ENCODE measurements at regions not wholly inside any gene's neighbourhood (a gene's known extent, or its start where the extent isn't known, plus 50 kb on each side); places are given as distances from the start of the nearest gene placed in this dataset.

DNA sequence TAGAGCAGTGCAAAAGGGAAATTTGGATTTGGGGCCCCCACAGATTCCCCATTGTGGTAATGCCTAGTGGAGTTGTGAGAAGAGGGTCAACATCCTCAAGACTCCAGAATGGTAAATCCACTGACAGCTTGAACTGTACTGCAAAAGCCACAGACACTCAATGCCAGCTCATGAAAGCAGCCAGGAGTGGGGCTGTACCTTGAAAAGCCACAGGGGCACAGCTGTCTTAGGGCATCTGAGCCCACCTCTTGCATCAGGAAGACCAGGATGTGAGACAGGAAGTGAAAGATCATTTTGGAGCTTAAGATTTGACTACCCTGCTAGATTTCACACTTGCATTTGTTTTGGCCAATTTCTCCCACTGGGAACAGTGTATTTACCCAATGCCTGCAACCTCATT, 1548.9 kb upstream of the PCDH20 start:
- ChIA-PET POLR2A (ENCODE audit: low non-redundant PET) (no interaction called here), CTCF (no interaction called here)
- no peak for DNase-seq (ENCODE audit: low spot score)
- H3K27ac ChIP-seq = no peak overlapping the region
- TF ChIP-seq, protein P1, sequence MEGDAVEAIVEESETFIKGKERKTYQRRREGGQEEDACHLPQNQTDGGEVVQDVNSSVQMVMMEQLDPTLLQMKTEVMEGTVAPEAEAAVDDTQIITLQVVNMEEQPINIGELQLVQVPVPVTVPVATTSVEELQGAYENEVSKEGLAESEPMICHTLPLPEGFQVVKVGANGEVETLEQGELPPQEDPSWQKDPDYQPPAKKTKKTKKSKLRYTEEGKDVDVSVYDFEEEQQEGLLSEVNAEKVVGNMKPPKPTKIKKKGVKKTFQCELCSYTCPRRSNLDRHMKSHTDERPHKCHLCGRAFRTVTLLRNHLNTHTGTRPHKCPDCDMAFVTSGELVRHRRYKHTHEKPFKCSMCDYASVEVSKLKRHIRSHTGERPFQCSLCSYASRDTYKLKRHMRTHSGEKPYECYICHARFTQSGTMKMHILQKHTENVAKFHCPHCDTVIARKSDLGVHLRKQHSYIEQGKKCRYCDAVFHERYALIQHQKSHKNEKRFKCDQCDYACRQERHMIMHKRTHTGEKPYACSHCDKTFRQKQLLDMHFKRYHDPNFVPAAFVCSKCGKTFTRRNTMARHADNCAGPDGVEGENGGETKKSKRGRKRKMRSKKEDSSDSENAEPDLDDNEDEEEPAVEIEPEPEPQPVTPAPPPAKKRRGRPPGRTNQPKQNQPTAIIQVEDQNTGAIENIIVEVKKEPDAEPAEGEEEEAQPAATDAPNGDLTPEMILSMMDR (conservative IDR thresholded peaks at IDR 0.05; ENCODE audit: low read depth) = no peak

DNA sequence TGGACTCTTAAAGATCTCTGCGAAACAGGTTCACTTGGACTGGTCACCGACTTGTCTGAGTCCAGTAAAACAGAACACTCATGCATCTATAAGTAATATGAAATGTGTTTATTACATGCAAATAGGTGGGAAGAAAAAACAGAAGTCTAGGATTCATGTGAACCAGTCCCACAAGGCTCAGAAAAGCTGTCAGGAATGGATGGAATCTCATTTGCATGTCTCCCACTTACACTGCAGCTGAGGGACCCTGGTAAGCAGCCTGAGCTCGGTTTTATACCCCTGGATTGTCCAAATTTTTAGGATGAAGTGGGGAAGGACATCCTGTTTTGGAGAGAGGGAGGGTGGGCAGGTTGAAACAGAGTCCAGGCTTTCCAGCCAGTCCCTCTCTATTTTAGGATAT, 1545.1 kb upstream of the PCDH20 start:
- no peak overlapping the region for H3K27ac ChIP-seq
- no peak for DNase-seq (ENCODE audit: low spot score)
- ChIA-PET CTCF (no interaction called here), POLR2A (ENCODE audit: low non-redundant PET) (no interaction called here)
- TF ChIP-seq, protein P1 (conservative IDR thresholded peaks at IDR 0.05; ENCODE audit: low read depth) = no peak

GRCh38 chr13:62933809-62934208, 1518.2 kb upstream of the PCDH20 start:
- CTCF ChIA-PET = no interaction called here
- TF ChIP-seq, protein P1 (conservative IDR thresholded peaks at IDR 0.05; ENCODE audit: low read depth) = no peak
- no peak overlapping the region for H3K27ac ChIP-seq
- POLR2A ChIA-PET (ENCODE audit: low non-redundant PET) = no interaction called here
- DNase-seq (ENCODE audit: low spot score) = no peak

GRCh38 chr13:62932256-62932883, 1516.7 kb upstream of the PCDH20 start:
- CTCF ChIA-PET = no interaction called here
- no peak overlapping the region for H3K27ac ChIP-seq
- POLR2A ChIA-PET (ENCODE audit: low non-redundant PET) = no interaction called here
- DNase-seq (ENCODE audit: low spot score) = no peak
- TF ChIP-seq, protein P1 (conservative IDR thresholded peaks at IDR 0.05; ENCODE audit: low read depth) = no peak

GRCh38 chr13:62931853-62932252, 1516.2 kb upstream of the PCDH20 start:
- TF ChIP-seq, protein P1 (conservative IDR thresholded peaks at IDR 0.05; ENCODE audit: low read depth) = no peak
- no peak for DNase-seq (ENCODE audit: low spot score)
- ChIA-PET CTCF (no interaction called here), POLR2A (ENCODE audit: low non-redundant PET) (no interaction called here)
- H3K27ac ChIP-seq = no peak overlapping the region

DNA sequence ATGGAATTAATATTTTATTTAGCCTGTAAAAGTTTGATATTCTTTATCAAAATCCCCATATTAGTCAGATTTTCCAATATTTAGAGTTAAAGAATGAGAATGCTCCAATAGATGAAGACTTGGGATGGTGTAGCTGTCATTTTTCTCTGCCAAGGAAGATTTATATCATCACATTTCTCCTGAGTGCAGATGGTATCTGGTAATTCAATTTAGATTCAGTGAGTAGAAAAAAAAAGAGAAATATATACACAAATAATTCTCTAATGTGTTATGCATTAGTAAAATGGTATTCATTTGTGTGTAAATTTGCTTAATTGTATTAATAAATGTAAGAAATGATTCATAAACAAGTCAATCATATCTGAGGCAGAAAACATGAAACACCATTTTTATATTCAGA, 1508.7 kb upstream of the PCDH20 start:
- no peak overlapping the region for H3K27ac ChIP-seq
- DNase-seq (ENCODE audit: low spot score) = no peak

More for the DNA sequence above, 1508.7 kb upstream of the PCDH20 start:
- ChIA-PET CTCF (no interaction called here), POLR2A (ENCODE audit: low non-redundant PET) (no interaction called here)
- TF ChIP-seq, protein P1 (conservative IDR thresholded peaks at IDR 0.05; ENCODE audit: low read depth) = no peak
